IPS DF 4.7 (cell line): ENCODE measurements at regions not wholly inside any gene's neighbourhood (a gene's known extent, or its start where the extent isn't known, plus 50 kb on each side); places are given as distances from the start of the nearest gene placed in this dataset.
"Not testable (repeated sequence)": the region's sequence is repeated elsewhere in the genome, so short reads cannot be mapped to it uniquely, and the experiment has no call there.

Source experiments
- DNase-seq: peaks from one replicate; pipeline ENCODE4 v3.0.0-alpha.2; 2013; ENCODE audit warnings: low spot score; ENCODE audit errors: extremely low read depth

DNA sequence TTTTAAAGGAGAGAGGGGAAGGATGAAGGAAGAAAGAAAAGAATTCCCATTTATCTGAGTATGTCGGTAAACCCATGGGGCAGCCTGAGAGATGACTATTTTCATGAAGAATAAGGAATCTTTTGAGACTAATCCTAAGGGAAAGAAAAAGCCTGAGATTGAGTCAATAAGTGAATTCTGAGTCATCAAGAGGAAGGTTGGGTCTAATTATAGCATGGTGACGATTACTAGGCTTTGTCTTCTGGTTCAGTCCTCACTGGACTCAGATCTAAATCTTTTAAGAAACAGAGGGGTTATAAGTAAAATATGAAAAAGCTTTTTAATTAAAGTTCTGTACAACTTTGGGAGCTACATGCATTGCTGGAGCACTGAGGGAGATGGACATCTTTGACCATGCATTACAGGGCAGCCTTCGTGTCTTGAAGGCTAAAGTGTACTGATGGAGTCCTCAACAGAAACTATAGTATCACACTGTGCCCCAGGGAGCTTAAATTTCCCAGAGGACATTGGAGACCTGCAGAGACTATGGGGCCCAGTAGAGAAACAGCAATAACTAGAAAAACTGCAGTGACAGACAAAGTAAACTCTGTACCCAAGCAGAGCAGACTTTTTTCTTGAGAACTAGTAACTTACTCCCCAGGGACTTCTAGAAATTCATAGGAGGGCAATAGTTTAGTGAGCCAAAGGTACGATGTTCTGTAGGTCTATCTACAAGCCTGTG lies 260.9 kb downstream of the RAD51AP2 start:
- no peak for DNase-seq

DNA sequence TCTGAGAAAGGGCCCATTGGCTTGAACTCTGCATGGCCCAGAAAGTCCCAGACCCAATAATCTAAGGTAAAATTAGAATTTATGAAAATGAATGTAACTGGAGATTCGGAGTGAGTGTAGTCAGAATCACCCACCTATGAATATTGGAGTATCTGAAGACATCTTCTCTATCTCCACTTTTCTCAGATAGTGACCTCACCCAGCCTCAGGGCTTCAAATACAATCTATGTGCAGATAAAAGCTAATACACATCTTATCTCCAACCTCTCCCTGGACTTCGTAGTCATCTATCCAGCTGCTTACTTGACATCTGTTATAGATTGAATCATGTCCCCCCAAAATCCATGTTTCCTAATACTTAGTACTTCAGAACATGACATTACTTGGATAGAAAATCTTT lies 263.2 kb downstream of the RAD51AP2 start:
- DNase-seq: no peak

DNA sequence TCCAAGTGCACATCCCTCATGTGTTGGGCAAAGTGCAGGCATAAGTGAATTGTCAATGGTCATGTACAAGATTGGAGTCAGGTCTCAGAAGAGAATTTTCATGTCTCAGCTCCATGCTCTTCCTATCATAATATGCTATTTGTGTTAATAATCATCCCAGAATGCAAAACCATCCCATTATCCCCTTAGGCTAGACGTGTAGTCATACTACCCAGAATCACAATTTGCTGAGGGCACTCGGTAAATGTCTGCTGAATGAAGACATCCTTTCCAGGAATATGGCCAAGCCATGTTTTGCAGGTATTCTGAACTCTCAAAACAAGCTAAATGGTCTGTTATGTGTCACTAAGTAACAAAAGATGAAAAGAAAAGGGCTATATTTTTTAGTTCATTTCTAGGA lies 263.8 kb downstream of the RAD51AP2 start:
- no peak for DNase-seq

DNA sequence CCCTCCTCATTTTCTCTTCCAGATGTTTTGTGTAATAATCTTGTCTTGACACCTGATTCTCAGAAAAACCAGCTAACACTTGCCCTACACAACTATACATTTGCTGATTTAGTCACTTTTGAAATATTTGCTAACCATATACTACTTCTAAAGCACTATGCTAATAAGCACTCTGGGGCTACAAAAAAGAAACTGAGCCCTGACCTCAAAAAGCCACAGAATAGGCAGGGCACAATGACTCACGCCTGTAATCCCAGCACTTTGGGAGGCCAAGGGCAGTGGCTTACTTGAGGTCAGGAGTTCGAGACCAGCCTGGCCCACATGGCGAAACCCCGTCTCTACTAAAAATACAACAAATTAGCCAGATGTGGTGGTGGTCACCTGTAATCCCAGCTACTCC lies 266.0 kb downstream of the RAD51AP2 start:
- DNase-seq: no peak

DNA sequence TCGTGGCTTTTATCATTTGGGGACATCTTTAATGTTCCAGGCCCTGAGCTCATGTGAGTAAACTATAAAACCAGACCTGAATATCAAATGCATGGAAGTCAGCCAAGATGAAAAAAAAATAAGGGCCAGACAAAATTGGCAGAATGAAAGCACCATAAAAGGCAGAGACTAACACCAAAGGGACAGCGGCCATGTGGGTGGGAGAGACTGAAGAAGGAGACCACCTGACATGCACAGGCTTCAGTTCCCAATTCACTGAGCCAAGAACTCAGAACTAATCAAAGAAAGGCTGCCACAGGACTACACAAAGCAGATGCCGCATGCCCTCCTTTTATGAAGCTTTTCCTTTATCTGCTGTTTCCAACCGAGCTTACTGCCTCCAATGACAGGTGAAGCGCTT lies 267.1 kb downstream of the RAD51AP2 start:
- no peak for DNase-seq

DNA sequence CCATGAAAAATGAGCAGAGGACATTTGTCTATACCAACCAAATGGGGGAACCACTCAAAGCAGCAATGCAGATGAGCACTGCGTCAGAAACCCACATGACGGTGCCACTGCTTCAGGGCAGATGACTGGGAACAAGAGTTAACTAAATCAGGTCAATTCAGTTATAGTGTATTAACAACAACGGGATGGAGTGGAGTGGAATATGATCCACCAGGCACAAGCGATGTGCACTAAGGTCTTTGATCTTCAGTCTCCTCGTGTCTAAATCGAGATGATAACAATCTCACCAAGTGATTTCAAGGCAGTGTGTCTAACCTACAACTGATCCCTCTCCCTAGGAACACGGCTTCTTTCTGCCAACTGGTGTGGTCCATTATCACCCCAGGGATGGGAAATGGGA lies 269.0 kb downstream of the RAD51AP2 start:
- no peak for DNase-seq

DNA sequence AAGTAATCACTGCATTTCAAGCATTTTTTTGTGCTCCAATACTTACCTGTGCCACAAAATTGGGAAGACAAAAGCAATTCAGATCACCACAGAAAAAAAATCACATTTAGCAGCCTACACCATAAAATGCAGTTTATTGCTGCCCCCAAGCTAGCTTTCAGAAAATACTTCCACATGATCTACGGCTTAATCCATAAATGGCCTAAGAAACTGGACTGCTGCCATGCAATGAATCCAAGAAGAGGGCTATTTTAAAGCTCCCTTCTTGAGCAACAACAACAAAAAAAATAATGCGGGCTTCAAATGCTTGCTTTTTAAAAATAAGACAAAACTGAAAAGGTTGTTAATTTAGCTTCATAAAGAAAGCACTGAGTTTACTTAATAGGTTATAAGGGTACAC lies 272.3 kb downstream of the RAD51AP2 start:
- DNase-seq: no peak

DNA sequence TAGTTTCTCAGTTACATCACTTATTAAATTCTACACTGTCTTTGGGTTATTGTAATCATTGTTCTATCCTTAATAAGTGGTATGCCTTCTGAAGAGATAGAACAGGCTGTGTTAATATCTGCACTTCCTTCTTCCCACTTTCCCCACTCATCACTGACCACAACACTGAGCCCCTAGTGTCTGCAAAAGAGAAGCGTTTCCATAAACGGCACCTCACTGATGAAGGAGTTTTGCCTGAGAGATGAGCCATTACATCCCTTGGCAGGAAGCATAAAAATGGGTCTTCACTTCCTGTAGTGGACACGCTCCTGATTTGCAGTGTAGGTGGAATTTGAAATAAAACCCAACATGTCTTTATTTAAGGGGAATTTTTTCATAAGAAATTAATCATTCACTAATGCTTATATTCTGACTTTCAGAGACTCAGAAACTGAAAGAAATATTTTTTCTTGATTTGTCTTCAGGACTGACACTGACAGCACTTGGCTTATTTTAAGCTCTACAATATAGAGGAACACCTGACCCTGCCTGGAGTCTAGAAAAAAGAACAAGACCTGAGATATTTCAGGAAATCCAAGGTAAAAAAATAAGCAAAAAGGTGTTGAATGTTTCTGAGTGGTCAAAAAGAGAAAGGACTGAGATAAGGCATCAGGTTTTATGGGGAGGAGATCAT lies 275.3 kb downstream of the RAD51AP2 start:
- no peak for DNase-seq

DNA sequence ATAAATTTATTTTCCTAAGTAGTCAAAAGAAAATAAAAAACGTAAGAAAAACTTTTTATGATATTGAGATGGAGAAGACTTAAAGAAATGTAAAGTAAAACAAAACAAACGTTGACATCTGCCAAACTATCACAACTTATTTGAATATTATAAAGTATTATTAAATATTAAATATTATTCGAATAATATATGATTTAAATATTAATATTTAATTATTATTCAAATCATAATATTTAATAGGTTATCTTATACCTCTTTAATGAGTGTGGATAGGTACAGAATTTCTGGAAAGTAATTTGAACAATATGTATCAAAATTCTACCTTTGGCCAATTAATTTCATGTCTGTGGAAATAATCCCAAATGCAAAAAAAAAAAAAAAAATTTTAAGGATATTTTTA lies 278.7 kb downstream of the RAD51AP2 start:
- no peak for DNase-seq

DNA sequence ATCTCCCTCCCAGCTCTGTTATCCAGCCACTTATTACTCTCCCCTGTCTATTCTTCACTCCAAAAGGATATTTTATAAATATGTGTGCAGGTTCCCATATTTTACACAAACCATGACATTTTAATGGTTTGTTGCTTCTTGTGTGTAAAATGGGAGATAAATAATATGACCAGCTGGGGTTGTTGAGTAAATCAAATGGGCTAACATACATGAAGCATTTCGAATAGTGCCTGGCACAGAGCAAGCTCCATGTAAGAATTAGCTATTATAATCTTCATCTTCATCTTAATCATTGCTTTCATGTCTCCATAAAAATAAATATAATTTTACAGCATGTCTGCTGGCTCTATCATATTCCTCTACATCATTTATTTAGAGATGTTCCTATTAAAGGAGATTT lies 283.1 kb downstream of the RAD51AP2 start:
- DNase-seq: no peak

DNA sequence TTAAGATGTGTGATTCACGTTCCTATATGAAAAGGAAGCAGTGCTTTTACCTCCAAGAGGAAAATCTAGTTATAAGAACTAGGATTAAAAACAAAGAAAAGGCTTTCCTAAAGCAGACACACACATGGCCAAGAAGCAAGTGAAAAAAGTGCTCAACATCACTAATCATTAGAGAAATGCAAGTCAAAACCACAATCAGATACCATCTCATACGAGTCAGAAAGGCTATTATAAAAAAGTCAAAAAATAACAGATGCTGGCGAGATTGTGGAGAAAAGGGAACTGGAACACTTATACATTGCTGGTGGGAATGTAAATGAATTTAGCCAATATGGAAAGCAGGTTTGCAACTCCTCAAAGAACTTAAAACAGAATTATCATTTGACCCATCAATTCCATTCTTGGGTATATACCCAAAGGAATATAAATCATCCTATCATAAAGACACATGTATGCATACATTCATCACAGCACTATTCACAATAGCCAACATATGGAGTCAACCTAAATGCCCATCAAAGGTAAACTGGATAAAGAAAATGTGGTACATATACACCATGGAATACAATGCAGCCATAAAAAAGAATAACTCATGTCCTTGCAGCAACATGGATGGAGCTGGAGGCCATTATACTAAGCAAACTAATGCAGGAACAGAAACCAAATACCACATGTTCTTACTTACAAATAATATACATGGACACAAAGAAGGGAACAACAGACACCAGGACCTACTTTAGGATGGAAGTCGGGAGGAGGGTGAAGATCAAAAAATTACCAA lies 285.3 kb downstream of the RAD51AP2 start:
- no peak for DNase-seq

DNA sequence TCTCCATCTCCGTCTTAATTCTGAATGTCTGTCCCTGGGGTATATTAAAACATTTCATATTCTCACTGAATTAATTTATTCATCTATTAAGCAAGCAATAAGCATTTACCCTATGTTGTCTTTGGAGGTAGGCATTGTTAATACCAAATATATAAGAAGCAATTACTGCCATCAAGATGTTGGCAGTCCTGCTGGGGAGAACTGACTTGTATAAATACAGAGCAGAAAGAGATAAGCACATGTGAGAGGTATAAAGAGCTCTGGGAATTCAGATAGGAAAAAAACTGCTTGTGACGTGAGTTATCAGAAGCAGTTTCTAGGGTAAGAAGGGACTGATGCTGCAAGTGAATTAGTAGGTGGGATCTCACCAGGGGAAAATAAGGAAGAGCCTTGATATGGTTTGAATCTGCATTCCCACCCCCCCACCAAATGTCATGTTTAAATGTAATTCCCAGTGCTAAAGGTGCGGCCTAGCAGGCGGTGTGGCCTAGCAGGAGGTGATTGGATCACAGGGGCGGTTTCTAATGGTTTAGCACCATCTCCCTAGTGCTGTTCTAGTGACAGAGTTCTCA lies 286.8 kb downstream of the RAD51AP2 start:
- no peak for DNase-seq

DNA sequence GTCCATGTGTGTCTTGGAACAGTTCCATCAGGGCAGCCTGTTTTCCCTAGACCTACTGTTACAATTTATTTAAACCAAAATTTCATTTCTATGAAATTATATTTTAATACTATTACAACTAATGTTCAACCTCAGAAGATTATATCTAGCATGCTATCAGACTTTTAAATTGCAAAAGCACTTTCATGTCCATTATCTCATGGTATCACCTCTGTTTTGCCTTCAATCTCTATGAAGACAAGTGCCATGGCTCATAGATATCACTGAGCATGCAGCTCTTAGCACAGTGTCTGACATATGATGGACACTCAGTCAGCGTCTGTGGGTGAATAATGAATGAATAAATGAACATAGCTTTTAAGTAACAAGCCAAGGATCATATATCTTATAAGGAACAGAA lies 288.8 kb downstream of the RAD51AP2 start:
- no peak for DNase-seq

DNA sequence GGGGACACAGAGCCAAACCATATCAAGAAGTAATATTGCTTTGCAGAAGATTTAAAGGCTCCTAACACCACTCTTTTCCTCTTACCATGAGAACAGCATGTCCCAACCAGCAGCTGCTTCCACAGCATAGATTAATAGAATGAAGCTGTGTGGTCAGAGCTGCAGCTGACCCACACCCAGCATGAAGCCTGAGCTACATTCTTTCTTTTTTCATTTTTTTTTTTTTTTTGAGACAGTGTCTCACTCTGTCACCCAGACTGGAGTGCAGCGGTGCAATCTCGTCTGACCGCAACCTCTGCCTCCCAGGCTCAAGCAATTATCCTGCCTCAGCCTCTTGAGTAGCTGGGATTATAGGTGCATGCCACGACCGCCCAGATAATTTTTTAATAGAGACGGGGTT lies 289.8 kb downstream of the RAD51AP2 start:
- no peak for DNase-seq

DNA sequence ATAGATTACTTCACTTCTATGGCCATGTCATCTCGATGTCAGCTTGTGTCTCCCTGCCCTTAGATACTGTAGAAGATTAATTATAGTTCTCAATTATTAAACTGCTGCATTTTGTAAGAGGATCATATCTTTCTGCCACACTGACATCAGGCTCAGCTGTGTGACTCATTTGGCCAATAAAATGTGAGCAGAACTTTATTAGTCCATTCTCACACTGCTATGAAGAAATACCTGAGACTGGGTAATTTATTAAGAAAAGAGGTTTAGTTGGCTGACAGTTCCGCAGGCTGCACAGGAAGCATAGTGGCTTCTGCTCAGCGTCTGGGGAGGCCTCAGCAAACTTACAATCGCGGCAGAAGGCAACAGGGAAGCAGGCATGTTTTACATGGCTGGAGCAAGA lies 290.4 kb downstream of the RAD51AP2 start:
- DNase-seq: no peak

DNA sequence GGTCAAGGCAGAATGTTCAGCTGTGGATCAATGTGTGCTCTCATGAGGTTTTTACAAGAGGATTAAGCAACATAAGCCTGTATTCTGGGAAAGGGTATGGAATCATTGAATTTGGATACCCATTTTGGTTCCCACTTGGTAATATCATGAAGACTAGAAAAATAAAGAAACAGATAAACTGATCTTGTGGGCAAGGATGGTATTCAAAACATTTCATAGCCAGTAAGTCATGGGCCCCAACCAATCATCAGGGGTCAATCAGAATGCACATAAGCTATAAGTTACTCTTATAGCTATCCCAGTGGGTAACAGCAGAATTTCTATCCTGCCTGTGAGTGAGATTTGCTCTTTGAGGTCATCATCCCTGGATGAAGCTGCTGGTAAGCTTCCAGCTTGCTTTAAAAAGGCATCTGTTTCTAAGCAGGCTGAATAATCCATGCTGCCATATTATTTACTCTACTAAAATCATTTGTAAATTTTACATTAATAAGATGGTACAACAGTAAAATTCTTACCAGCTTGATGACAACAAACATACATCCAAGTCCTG lies 291.2 kb downstream of the RAD51AP2 start:
- no peak for DNase-seq

DNA sequence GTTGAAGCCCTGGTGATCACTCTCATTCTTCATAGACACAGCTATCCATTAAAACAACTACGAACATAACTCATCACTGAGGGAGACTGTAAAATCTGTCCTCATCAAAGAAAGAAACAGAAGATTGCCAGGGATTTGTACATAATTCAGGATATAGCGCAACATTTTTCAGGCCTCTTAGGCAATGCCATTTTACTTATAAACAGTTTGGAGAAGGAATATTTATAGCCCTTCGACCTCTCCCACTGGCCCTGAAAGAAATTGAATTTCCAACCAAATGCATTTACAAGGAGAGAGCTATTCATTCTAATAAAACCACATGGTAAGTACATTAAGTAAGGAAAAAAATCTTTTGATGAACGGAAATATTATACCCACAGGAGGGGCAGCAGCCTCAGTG lies 295.0 kb downstream of the RAD51AP2 start:
- DNase-seq: no peak

DNA sequence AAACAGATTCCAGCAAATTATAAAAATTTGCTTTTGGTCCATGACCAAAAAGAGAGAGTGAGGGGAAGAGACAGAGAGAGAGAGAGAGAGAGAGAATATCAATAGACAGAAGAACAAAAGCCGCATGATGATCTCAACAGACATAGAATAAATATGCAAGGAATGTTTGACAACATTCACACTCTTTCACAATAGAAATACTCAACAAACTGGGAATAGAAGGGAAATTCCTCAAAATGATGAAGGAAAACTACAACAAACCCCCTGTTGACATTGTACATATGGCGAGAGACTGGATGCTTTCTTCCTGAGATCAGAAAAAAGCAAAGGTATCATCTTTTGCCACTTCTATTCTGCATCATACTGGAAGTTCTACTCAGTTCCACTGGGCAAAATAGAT lies 309.7 kb downstream of the RAD51AP2 start:
- DNase-seq: no peak

DNA sequence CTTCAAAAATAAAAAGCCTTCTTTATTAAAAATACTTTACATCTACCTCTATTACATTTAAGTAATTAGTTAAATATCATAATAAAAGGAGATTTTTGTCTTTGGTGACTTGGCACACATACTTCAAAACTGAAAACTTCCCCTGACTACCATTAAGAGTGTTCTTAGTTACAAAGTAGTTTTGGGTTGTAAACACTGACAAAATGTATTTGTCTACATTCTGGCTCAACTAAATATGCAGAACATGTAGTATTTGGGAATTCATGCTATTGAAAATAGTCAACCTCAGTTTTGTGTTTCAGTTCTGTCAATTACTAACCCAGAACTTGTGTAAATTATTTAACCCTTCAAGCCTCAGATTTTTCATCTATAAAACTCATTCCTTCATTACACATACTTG lies 311.5 kb downstream of the RAD51AP2 start:
- DNase-seq: no peak

DNA sequence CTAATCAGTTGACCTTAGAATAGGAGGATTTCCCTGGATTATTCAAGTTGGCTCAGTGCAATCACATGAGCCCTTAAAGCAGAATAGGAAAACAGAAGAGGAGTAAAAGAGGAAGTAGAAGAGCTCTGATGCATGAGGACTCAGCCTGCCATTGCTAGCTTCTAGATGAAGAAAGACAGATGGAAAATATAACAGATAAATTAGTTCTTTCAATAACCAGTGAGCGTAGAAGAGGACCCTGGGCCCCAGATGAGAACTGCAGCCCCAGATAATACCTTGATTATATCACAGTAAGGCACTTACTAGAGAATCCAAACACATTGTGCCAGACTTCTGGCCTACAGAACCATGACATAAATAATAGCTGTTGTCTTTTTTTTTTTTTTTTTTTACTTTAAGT lies 314.0 kb downstream of the RAD51AP2 start:
- not testable (repeated sequence) for DNase-seq

DNA sequence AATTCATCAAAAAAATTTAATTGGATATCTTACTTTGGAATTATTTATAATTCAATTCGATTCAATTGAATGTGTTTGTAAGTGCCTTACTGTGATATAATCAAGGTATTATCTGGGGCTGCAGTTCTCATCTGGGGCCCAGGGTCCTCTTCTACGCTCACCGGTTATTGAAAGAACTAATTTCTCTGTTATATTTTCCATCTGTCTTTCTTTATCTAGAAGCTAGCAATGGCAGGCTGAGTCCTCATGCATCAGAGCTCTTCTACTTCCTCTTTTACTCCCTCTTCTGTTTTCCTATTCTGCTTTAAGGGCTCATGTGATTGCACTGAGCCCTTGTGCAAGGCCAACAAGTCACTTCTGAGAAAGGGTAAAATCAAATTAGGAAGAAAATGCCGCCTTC lies 315.6 kb downstream of the RAD51AP2 start:
- not testable (repeated sequence) for DNase-seq

DNA sequence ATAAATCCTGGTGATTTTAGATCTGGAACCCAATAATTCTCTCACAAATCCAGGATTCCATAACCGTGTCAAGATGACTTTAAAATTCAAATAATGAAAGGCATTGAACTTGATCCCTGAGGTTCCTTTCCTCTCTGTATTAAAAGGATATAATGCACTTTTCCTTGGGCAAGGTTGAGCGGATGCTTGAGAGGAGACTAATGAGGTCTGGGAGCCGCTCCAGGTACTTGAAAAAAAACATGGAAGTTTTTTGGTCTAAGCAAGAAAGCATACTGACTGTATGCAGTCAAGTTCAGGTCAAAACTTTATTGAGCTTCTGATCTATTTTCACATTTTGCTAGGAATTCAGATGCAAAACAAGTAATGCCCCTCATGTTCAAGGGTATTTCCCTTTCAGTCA lies 318.5 kb downstream of the RAD51AP2 start:
- no peak for DNase-seq
